GM12891 (cell line): ENCODE measurements at regions not wholly inside any gene's neighbourhood (a gene's known extent, or its start where the extent isn't known, plus 50 kb on each side); places are given as distances from the start of the nearest gene placed in this dataset.

Experiments used
- PAX5 ChIP-seq: IDR thresholded peaks from 2 replicates; pipeline ENCODE4 v1.6.1; 2011; ENCODE audit warnings: low read length, moderate library complexity, mild to moderate bottlenecking; ENCODE audit not compliant: insufficient read depth, severe bottlenecking
- POLR2A ChIP-seq: IDR thresholded peaks from 2 replicates; pipeline ENCODE4 v1.6.1; 2011; ENCODE audit warnings: low read depth, low read length, control low read depth
- POLR2AphosphoS5 ChIP-seq: IDR thresholded peaks from 2 replicates; pipeline ENCODE4 v1.6.1; 2011; ENCODE audit warnings: low read depth, low read length, control low read depth
- SPI1 ChIP-seq: IDR thresholded peaks from 2 replicates; pipeline ENCODE4 v1.6.1; 2011; ENCODE audit warnings: low read depth, low read length, control low read depth
- TAF1 ChIP-seq: IDR thresholded peaks from 2 replicates; pipeline ENCODE4 v1.6.1; 2011; ENCODE audit warnings: low read depth, low read length, control low read depth

GRCh38 chr5:68475476-68475983 lies 260.0 kb downstream of the PIK3R1 start:
- TF ChIP-seq POLR2A = no peak
- TF ChIP-seq SPI1 = no peak
- TF ChIP-seq TAF1 = no peak
- TF ChIP-seq POLR2AphosphoS5 = no peak
- TF ChIP-seq PAX5 = no peak
